IMR-90 (cell line): ENCODE measurements at regions not wholly inside any gene's neighbourhood (a gene's known extent, or its start where the extent isn't known, plus 50 kb on each side); places are given as distances from the start of the nearest gene placed in this dataset.
A peak's percentile ranks its signal among the peaks of the same experiment; 100 is the strongest.

Experiments used
- ATAC-seq: fragments of 200-7000 bp; cut with Tn5 transposase; 2 replicates; pipeline ENCODE4 v1.9.1; 2020; ENCODE audit warnings: low read depth, mild to moderate bottlenecking, moderate library complexity
- BruUV-seq: library from RNA; stranded (reverse); fragments of 400-500 nt; replicated peaks from 2 replicates; lab custom pipeline; 2021; lab: Mats Ljungman, UMichigan
- CTCF ChIA-PET: fragments of 300-600 bp; formaldehyde crosslinking; extraction: SDS; loops from one replicate; lab custom pipeline; 2021; ENCODE audit warnings: antibody characterized with exemption; lab: Yijun Ruan, JAX
- POLR2A ChIA-PET: fragments of 300-600 bp; sonication (Branson Sonifier 250); formaldehyde crosslinking; loops from one replicate; lab custom pipeline; 2022; ENCODE audit warnings: antibody characterized with exemption; ENCODE audit not compliant: unreplicated experiment; lab: Charles Lee
- DNase-seq: peaks from one replicate; pipeline ENCODE4 v3.0.0; 2013
- H2AFZ ChIP-seq: replicated peaks from 2 replicates; pipeline ENCODE3; 2013; ENCODE audit warnings: low read length, mild to moderate bottlenecking; ENCODE audit not compliant: poor library complexity
- H2AK5ac ChIP-seq: 2 replicates; pipeline ENCODE4 v1.6.1; 2013; ENCODE audit warnings: low read depth, low read length, inconsistent platforms
- H2AK9ac ChIP-seq: replicated peaks from 2 replicates; pipeline ENCODE3; 2013; ENCODE audit warnings: mild to moderate bottlenecking, low read depth, low read length, moderate library complexity; ENCODE audit not compliant: poor library complexity
- H2BK120ac ChIP-seq: 2 replicates; pipeline ENCODE4 v1.6.1; 2013; ENCODE audit warnings: low read depth, low read length, inconsistent platforms
- H2BK15ac ChIP-seq: 3 replicates; pipeline ENCODE4 v1.6.1; 2013; ENCODE audit warnings: low read depth, low read length, inconsistent platforms
- H2BK20ac ChIP-seq: 2 replicates; pipeline ENCODE4 v1.6.1; 2013; ENCODE audit warnings: low read depth, mild to moderate bottlenecking, inconsistent platforms, low read length, moderate library complexity
- H2BK5ac ChIP-seq: 2 replicates; pipeline ENCODE4 v1.6.1; 2013; ENCODE audit warnings: mild to moderate bottlenecking, low read depth, low read length, inconsistent platforms; ENCODE audit not compliant: poor library complexity, severe bottlenecking
- H3K14ac ChIP-seq: replicated peaks from 2 replicates; pipeline ENCODE4 v1.6.1; 2013; ENCODE audit warnings: low read depth, low read length, inconsistent platforms
- H3K18ac ChIP-seq: 2 replicates; pipeline ENCODE4 v1.6.1; 2013; ENCODE audit warnings: low read depth, low read length, control low read depth
- H3K23ac ChIP-seq: 2 replicates; pipeline ENCODE4 v1.6.1; 2013; ENCODE audit warnings: low read depth, low read length, inconsistent platforms
- H3K27ac ChIP-seq: 2 replicates; pipeline ENCODE4 v1.5.1; 2013; ENCODE audit warnings: mild to moderate bottlenecking, control low read depth, low read length; ENCODE audit not compliant: insufficient read depth
- H3K27me3 ChIP-seq: 2 replicates; pipeline ENCODE4 v1.6.1; 2013; ENCODE audit warnings: low read length; ENCODE audit not compliant: control insufficient read depth, insufficient read depth
- H3K36me3 ChIP-seq: 2 replicates; pipeline ENCODE4 v1.6.1; 2013; ENCODE audit warnings: low read length, mixed read lengths; ENCODE audit not compliant: control insufficient read depth, insufficient read depth
- H3K4ac ChIP-seq: 2 replicates; pipeline ENCODE4 v1.6.1; 2013; ENCODE audit warnings: low read depth, low read length, inconsistent platforms
- H3K4me1 ChIP-seq: 2 replicates; pipeline ENCODE4 v1.6.1; 2013; ENCODE audit warnings: low read length, mixed read lengths; ENCODE audit not compliant: control insufficient read depth, insufficient read depth
- H3K4me2 ChIP-seq: 2 replicates; pipeline ENCODE4 v1.6.1; 2013; ENCODE audit warnings: low read depth, mild to moderate bottlenecking, control low read depth, low read length, moderate library complexity
- H3K4me3 ChIP-seq: 2 replicates; pipeline ENCODE4 v1.5.1; 2013; ENCODE audit warnings: low read depth, mild to moderate bottlenecking, control low read depth, low read length, moderate library complexity; ENCODE audit not compliant: insufficient read depth
- H3K56ac ChIP-seq: 2 replicates; pipeline ENCODE4 v1.6.1; 2013; ENCODE audit warnings: low read length, inconsistent platforms; ENCODE audit not compliant: insufficient read depth; ENCODE audit errors: extremely low read depth
- H3K79me1 ChIP-seq, 2 experiments: 2 replicates each; pipeline ENCODE4 v1.6.1; 2013; ENCODE audit warnings: low read length in 2 of 2, inconsistent platforms in 1 of 2, low read depth in 1 of 2
- H3K9ac ChIP-seq: 2 replicates; pipeline ENCODE4 v1.6.1; 2013; ENCODE audit warnings: low read depth, low read length, control low read depth
- H3K9me1 ChIP-seq: 2 replicates; pipeline ENCODE4 v1.6.1; 2013; ENCODE audit warnings: low read length, inconsistent platforms; ENCODE audit not compliant: insufficient read depth
- H3K9me3 ChIP-seq: 2 replicates; pipeline ENCODE4 v1.6.1; 2013; ENCODE audit warnings: low read length; ENCODE audit not compliant: control insufficient read depth, insufficient read depth
- H4K20me1 ChIP-seq: 2 replicates; pipeline ENCODE4 v1.6.1; 2013; ENCODE audit warnings: low read length, inconsistent platforms; ENCODE audit not compliant: insufficient read depth
- H4K5ac ChIP-seq: 2 replicates; pipeline ENCODE4 v1.6.1; 2013; ENCODE audit warnings: mild to moderate bottlenecking, low read depth, low read length, control low read depth
- H4K8ac ChIP-seq, 2 experiments: 2 replicates each; pipeline ENCODE4 v1.6.1; 2013; ENCODE audit warnings: low read depth in 2 of 2, low read length in 2 of 2, control low read depth in 1 of 2, inconsistent platforms in 1 of 2
- H4K91ac ChIP-seq: 2 replicates; pipeline ENCODE4 v1.6.1; 2013; ENCODE audit warnings: low read depth, low read length, inconsistent platforms; ENCODE audit not compliant: insufficient read depth
- BHLHE40 ChIP-seq: fragments of 150-350 bp; IDR thresholded peaks from 2 replicates; pipeline ENCODE4 v1.6.1; 2016; ENCODE audit warnings: mild to moderate bottlenecking, low read depth, low read length
- CEBPB ChIP-seq: IDR thresholded peaks from 2 replicates; pipeline ENCODE4 v1.6.1; 2012; ENCODE audit warnings: low read depth, low read length, improper control_type of control experiment
- CHD1 ChIP-seq: IDR thresholded peaks from 2 replicates; pipeline ENCODE4 v1.6.1; 2012; ENCODE audit warnings: low read depth, low read length, improper control_type of control experiment
- CTCF ChIP-seq: conservative IDR thresholded peaks from 2 replicates; pipeline ENCODE4 v1.5.1; 2012; ENCODE audit warnings: mild to moderate bottlenecking, low read depth, low read length, improper control_type of control experiment
- ELK1 ChIP-seq: fragments of 150-350 bp; IDR thresholded peaks from 2 replicates; pipeline ENCODE4 v1.6.1; 2016; ENCODE audit warnings: low read depth, mild to moderate bottlenecking, low read length, moderate library complexity, borderline replicate concordance
- FOS ChIP-seq: fragments of 150-350 bp; IDR thresholded peaks from 2 replicates; pipeline ENCODE4 v1.6.1; 2016; ENCODE audit warnings: low read depth, low read length
- MAFK ChIP-seq: IDR thresholded peaks from 2 replicates; pipeline ENCODE4 v1.6.1; 2012; ENCODE audit warnings: low read depth, low read length, improper control_type of control experiment
- MAZ ChIP-seq: IDR thresholded peaks from 2 replicates; pipeline ENCODE4 v1.6.1; 2012; ENCODE audit warnings: low read depth, mild to moderate bottlenecking, low read length, improper control_type of control experiment, moderate library complexity, borderline replicate concordance
- MXI1 ChIP-seq: IDR thresholded peaks from 2 replicates; pipeline ENCODE4 v1.6.1; 2012; ENCODE audit warnings: low read depth, mild to moderate bottlenecking, low read length, moderate library complexity, borderline replicate concordance
- NFE2L2 ChIP-seq: fragments of 150-350 bp; IDR thresholded peaks from 2 replicates; pipeline ENCODE4 v1.6.1; 2016; ENCODE audit warnings: low read depth, mild to moderate bottlenecking, low read length
- POLR2A ChIP-seq: IDR thresholded peaks from 2 replicates; pipeline ENCODE4 v1.6.1; 2012; ENCODE audit warnings: mild to moderate bottlenecking, low read depth, low read length
- RAD21 ChIP-seq: IDR thresholded peaks from 2 replicates; pipeline ENCODE4 v1.6.1; 2012; ENCODE audit warnings: low read length, improper control_type of control experiment
- RCOR1 ChIP-seq: IDR thresholded peaks from 2 replicates; pipeline ENCODE4 v1.6.1; 2012; ENCODE audit warnings: mild to moderate bottlenecking, low read length, improper control_type of control experiment; ENCODE audit not compliant: insufficient replicate concordance
- RFX5 ChIP-seq: IDR thresholded peaks from 2 replicates; pipeline ENCODE4 v1.8.0; 2012; ENCODE audit warnings: low read depth, mild to moderate bottlenecking, low read length, moderate library complexity
- SMC3 ChIP-seq: fragments of 150-350 bp; IDR thresholded peaks from 2 replicates; pipeline ENCODE4 v1.6.1; 2016; ENCODE audit warnings: low read depth, mild to moderate bottlenecking, antibody characterized with exemption, low read length, moderate library complexity
- USF2 ChIP-seq: fragments of 150-350 bp; IDR thresholded peaks from 2 replicates; pipeline ENCODE4 v1.6.1; 2017; ENCODE audit warnings: mild to moderate bottlenecking, antibody characterized with exemption, low read length, low read depth
- WGBS, 2 experiments: methylation state at CpG; one replicate each; pipeline versions ENCODE4 v1.1.5 to v1.1.7; 2013; ENCODE audit warnings: missing lambda C conversion rate in 2 of 2; ENCODE audit not compliant: insufficient read length in 1 of 2; ENCODE audit errors: extremely low coverage in 2 of 2; 5-methylcytosine and 5-hydroxymethylcytosine counted together
- dilution Hi-C: fragments of 300-500 bp; cut with HindIII; formaldehyde crosslinking; loops from one replicate; pipeline ENCODE4 v1.14.3; 2018; ENCODE audit warnings: low sequenced_read_pairs; ENCODE audit not compliant: unreplicated experiment
- in situ Hi-C: fragments of 300-500 bp; cut with MboI; formaldehyde crosslinking; loops from 3 replicates; pipeline ENCODE4 v1.14.3; 2019; ENCODE audit warnings: low sequenced_read_pairs, inconsistent platforms, mixed read lengths
- intact Hi-C: fragments of 100-400 bp; cut with micrococcal nuclease; formaldehyde crosslinking; loops from 2 replicates; pipeline ENCODE4 v1.10.0; 2022

GRCh38 chr4:152009983-152010709, 249.3 kb upstream of the GATB start:
- no peak overlapping the region for H3K4me3 ChIP-seq
- no peak overlapping the region for H3K23ac ChIP-seq
- H2BK120ac ChIP-seq = no peak overlapping the region
- no peaks in the 10 kb centered on the region for H4K20me1 ChIP-seq
- dilution Hi-C loops = no loop called here
- peak overlapping the region; percentile 49; the same call in 1 of the 2 replicates for H3K18ac ChIP-seq
- in situ Hi-C loops = no loop called here
- no peak overlapping the region for H2AFZ ChIP-seq
- no peak overlapping the region for H2BK20ac ChIP-seq
- TF ChIP-seq RFX5 (no peak), POLR2A (no peak), MXI1 (no peak), CTCF (no peak), SMC3 (no peak), CHD1 (no peak), USF2 (no peak), BHLHE40 (no peak), NFE2L2 (no peak), MAZ (no peak), RCOR1 (no peak), ELK1 (no peak), RAD21 (no peak), CEBPB (no peak), MAFK (no peak), FOS (no peak)
- no peak overlapping the region for H2AK9ac ChIP-seq
- POLR2A ChIA-PET = no interaction called here
- no peaks in the 10 kb centered on the region for H3K79me1 ChIP-seq
- WGBS, 2 experiments = no CpG with 5 or more reads among the region's 8 CpGs
- H2BK15ac ChIP-seq = no peak overlapping the region
- H4K5ac ChIP-seq = no peak overlapping the region
- H3K9ac ChIP-seq = no peak overlapping the region
- H3K4me2 ChIP-seq = no peak overlapping the region
- H2AK5ac ChIP-seq = no peak overlapping the region
- H3K9me3 ChIP-seq = peaks cover 8% of the 10 kb centered on the region
- no peak overlapping the region for H3K14ac ChIP-seq
- H3K4me1 ChIP-seq = no peaks in the 10 kb centered on the region
- no peak overlapping the region for H4K91ac ChIP-seq
- H3K4ac ChIP-seq = no peak overlapping the region
- H3K27ac ChIP-seq = no peak overlapping the region
- no peak overlapping the region for H3K56ac ChIP-seq
- no TSS peak for BruUV-seq
- CTCF ChIA-PET = no interaction called here
- no peak overlapping the region for H2BK5ac ChIP-seq
- no peaks in the 10 kb centered on the region for H3K9me1 ChIP-seq
- DNase-seq (no peak), ATAC-seq (no peak)
- no peaks in the 10 kb centered on the region for H3K36me3 ChIP-seq
- intact Hi-C loops = no loop called here
- peaks cover 32% of the 10 kb centered on the region for H3K27me3 ChIP-seq
- no peak overlapping the region for H4K8ac ChIP-seq
